Neural progenitor cell (in vitro differentiated cells): ENCODE measurements at regions not wholly inside any gene's neighbourhood (a gene's known extent, or its start where the extent isn't known, plus 50 kb on each side); places are given as distances from the start of the nearest gene placed in this dataset.

Experiments
- DNase-seq: peaks from one replicate; pipeline ENCODE4 v3.0.0-alpha.2; 2016; ENCODE audit warnings: low spot score
- H2AFZ ChIP-seq: fragments of 200-600 bp; sonication (generic); replicated peaks from 2 replicates; pipeline ENCODE4 v1.6.1; 2016; ENCODE audit warnings: antibody characterized with exemption
- H3F3A ChIP-seq: fragments of 200-600 bp; sonication (generic); 2 replicates; pipeline ENCODE4 v1.6.1; 2016; ENCODE audit warnings: antibody characterized with exemption, low read depth
- H3K27ac ChIP-seq: fragments of 200-600 bp; sonication (generic); 2 replicates; pipeline ENCODE4 v1.5.1; 2016; ENCODE audit warnings: mild to moderate bottlenecking
- H3K27me3 ChIP-seq: fragments of 200-600 bp; sonication (generic); 2 replicates; pipeline ENCODE4 v1.6.1; 2016; ENCODE audit warnings: mild to moderate bottlenecking, moderate library complexity
- H3K36me3 ChIP-seq: fragments of 200-600 bp; sonication (generic); 2 replicates; pipeline ENCODE4 v1.5.1; 2016
- H3K4me1 ChIP-seq: fragments of 200-600 bp; sonication (generic); 2 replicates; pipeline ENCODE4 v1.6.1; 2016; ENCODE audit warnings: mixed run types
- H3K4me2 ChIP-seq: fragments of 200-600 bp; sonication (generic); 2 replicates; pipeline ENCODE4 v1.6.1; 2016
- H3K4me3 ChIP-seq: fragments of 200-600 bp; sonication (generic); 2 replicates; pipeline ENCODE4 v1.5.1; 2016
- H3K79me2 ChIP-seq: fragments of 200-600 bp; sonication (generic); 2 replicates; pipeline ENCODE4 v1.6.1; 2016; ENCODE audit warnings: low read depth
- H3K9ac ChIP-seq: fragments of 200-600 bp; sonication (generic); 2 replicates; pipeline ENCODE4 v1.6.1; 2016
- H3K9me3 ChIP-seq: fragments of 200-600 bp; sonication (generic); 2 replicates; pipeline ENCODE4 v1.5.1; 2016; ENCODE audit warnings: low read depth
- H4K20me1 ChIP-seq: fragments of 200-600 bp; sonication (generic); 2 replicates; pipeline ENCODE4 v1.6.1; 2016; ENCODE audit warnings: low read depth
- H3K27ac Mint-ChIP-seq: 3 replicates; pipeline ENCODE4 v1.8.0; 2021; ENCODE audit warnings: mixed read lengths
- H3K27me3 Mint-ChIP-seq: 2 replicates; pipeline ENCODE4 v1.8.0; 2022; ENCODE audit warnings: low read depth, mild to moderate bottlenecking, inconsistent platforms, moderate library complexity, mixed read lengths; ENCODE audit not compliant: insufficient read depth
- H3K36me3 Mint-ChIP-seq: 3 replicates; pipeline ENCODE4 v1.8.0; 2021; ENCODE audit warnings: mixed read lengths
- H3K4me1 Mint-ChIP-seq: 3 replicates; pipeline ENCODE4 v1.8.0; 2021; ENCODE audit warnings: mixed read lengths
- H3K4me3 Mint-ChIP-seq: 3 replicates; pipeline ENCODE4 v1.8.0; 2021; ENCODE audit warnings: mild to moderate bottlenecking, moderate library complexity, mixed read lengths
- H3K9me3 Mint-ChIP-seq: 3 replicates; pipeline ENCODE4 v1.8.0; 2020; ENCODE audit warnings: mixed read lengths
- CTCF ChIP-seq: fragments of 200-600 bp; sonication (generic); IDR thresholded peaks from 2 replicates; pipeline ENCODE4 v1.5.1; 2017; ENCODE audit warnings: antibody characterized with exemption, mild to moderate bottlenecking
- EZH2 ChIP-seq: fragments of 200-600 bp; sonication (generic); IDR thresholded peaks from 2 replicates; pipeline ENCODE4 v1.6.1; 2017; ENCODE audit warnings: antibody characterized with exemption, mild to moderate bottlenecking, moderate library complexity
- EZH2phosphoT487 ChIP-seq: fragments of 200-600 bp; sonication (generic); IDR thresholded peaks from 2 replicates; pipeline ENCODE4 v1.6.1; 2017; ENCODE audit warnings: antibody characterized with exemption

GRCh38 chr10:4016214-4016740, 231.3 kb upstream of the KLF6 start:
- H3K4me3 Mint-ChIP-seq: no peak overlapping the region
- Histone ChIP-seq H2AFZ (no peak overlapping the region), H3K27me3 (no peaks in the 10 kb centered on the region), H3F3A (no peaks in the 10 kb centered on the region), H4K20me1 (no peaks in the 10 kb centered on the region), H3K36me3 (no peaks in the 10 kb centered on the region), H3K9ac (no peak overlapping the region), H3K4me3 (no peak overlapping the region), H3K4me1 (no peaks in the 10 kb centered on the region), H3K79me2 (no peaks in the 10 kb centered on the region), H3K4me2 (no peak overlapping the region), H3K27ac (no peak overlapping the region), H3K9me3 (no peaks in the 10 kb centered on the region)
- peaks cover 3% of the 10 kb centered on the region for H3K4me1 Mint-ChIP-seq
- H3K36me3 Mint-ChIP-seq: no peaks in the 10 kb centered on the region
- no peak for DNase-seq
- H3K27me3 Mint-ChIP-seq: peaks cover 3% of the 10 kb centered on the region
- peaks cover under 1% of the 10 kb centered on the region for H3K9me3 Mint-ChIP-seq
- TF ChIP-seq EZH2phosphoT487 (no peak), EZH2 (no peak), CTCF (no peak)
- no peak overlapping the region for H3K27ac Mint-ChIP-seq

- no peaks in the 10 kb centered on the region for H3K79me2 ChIP-seq
- H3K27ac Mint-ChIP-seq: no peak overlapping the region
- H3K36me3 Mint-ChIP-seq: no peaks in the 10 kb centered on the region
- H3K36me3 ChIP-seq: no peaks in the 10 kb centered on the region
- no peak overlapping the region for H3K4me3 Mint-ChIP-seq
- no peak for DNase-seq
- H3K4me3 ChIP-seq: no peak overlapping the region
- H2AFZ ChIP-seq: peak overlapping the region; percentile 34
- TF ChIP-seq CTCF: no peak
- TF ChIP-seq EZH2phosphoT487: no peak
- TF ChIP-seq EZH2: no peak
- no peaks in the 10 kb centered on the region for H3K9me3 ChIP-seq
- no peaks in the 10 kb centered on the region for H3F3A ChIP-seq
- no peak overlapping the region for H3K9ac ChIP-seq
- no peaks in the 10 kb centered on the region for H4K20me1 ChIP-seq
- peaks cover under 1% of the 10 kb centered on the region for H3K9me3 Mint-ChIP-seq
- H3K4me1 ChIP-seq: no peaks in the 10 kb centered on the region
- no peak overlapping the region for H3K4me2 ChIP-seq
- no peaks in the 10 kb centered on the region for H3K27me3 ChIP-seq
- peaks cover 9% of the 10 kb centered on the region for H3K4me1 Mint-ChIP-seq
- peaks cover 6% of the 10 kb centered on the region for H3K27me3 Mint-ChIP-seq
- no peak overlapping the region for H3K27ac ChIP-seq
These were observed 228.7 kb upstream of the KLF6 start for GRCh38 chr10:4013651-4014121.

- H3K27me3 Mint-ChIP-seq: peaks cover 6% of the 10 kb centered on the region
- H3K36me3 ChIP-seq: no peaks in the 10 kb centered on the region
- H3K9ac ChIP-seq: no peak overlapping the region
- no peak for DNase-seq
- H3K4me3 Mint-ChIP-seq: no peak overlapping the region
- H3K4me3 ChIP-seq: no peak overlapping the region
- peaks cover 3% of the 10 kb centered on the region for H3K9me3 Mint-ChIP-seq
- no peaks in the 10 kb centered on the region for H3K9me3 ChIP-seq
- peaks cover 9% of the 10 kb centered on the region for H3K4me1 Mint-ChIP-seq
- no peaks in the 10 kb centered on the region for H4K20me1 ChIP-seq
- no peaks in the 10 kb centered on the region for H3K36me3 Mint-ChIP-seq
- H3K4me2 ChIP-seq: no peak overlapping the region
- TF ChIP-seq CTCF (no peak), EZH2phosphoT487 (no peak), EZH2 (no peak)
- H3K27me3 ChIP-seq: no peaks in the 10 kb centered on the region
- H3K27ac Mint-ChIP-seq: no peak overlapping the region
- H3K79me2 ChIP-seq: no peaks in the 10 kb centered on the region
- no peaks in the 10 kb centered on the region for H3F3A ChIP-seq
- H2AFZ ChIP-seq: no peak overlapping the region
- no peak overlapping the region for H3K27ac ChIP-seq
- peaks cover under 1% of the 10 kb centered on the region for H3K4me1 ChIP-seq
These were observed 227.8 kb upstream of the KLF6 start for GRCh38 chr10:4012848-4013247.
